HG02840 (cell line): ENCODE measurements at regions not wholly inside any gene's neighbourhood (a gene's known extent, or its start where the extent isn't known, plus 50 kb on each side); places are given as distances from the start of the nearest gene placed in this dataset.

Experiments used
- ATAC-seq: cut with Tn5 transposase; IDR thresholded peaks from one replicate; pipeline ENCODE4 v1.9.1; 2021; ENCODE audit warnings: mild to moderate bottlenecking, moderate library complexity, moderate number of reproducible peaks; ENCODE audit not compliant: unreplicated experiment, low FRiP score

- no peak for ATAC-seq
Measured at GRCh38 chr12:88409257-88409656, 171.0 kb downstream of the KITLG start.

- no peak for ATAC-seq
Measured at GRCh38 chr12:88411689-88412088, 168.6 kb downstream of the KITLG start.

- no peak for ATAC-seq
Measured at GRCh38 chr12:88413646-88414045, 166.6 kb downstream of the KITLG start.

- no peak for ATAC-seq
Measured at GRCh38 chr12:88416155-88416554, 164.1 kb downstream of the KITLG start.

GRCh38 chr12:88416786-88417185, 163.5 kb downstream of the KITLG start:
- ATAC-seq: no peak

- no peak for ATAC-seq
Measured at GRCh38 chr12:88417531-88417930, 162.7 kb downstream of the KITLG start.

- ATAC-seq: no peak
Measured at GRCh38 chr12:88418856-88419497, 161.3 kb downstream of the KITLG start.

DNA sequence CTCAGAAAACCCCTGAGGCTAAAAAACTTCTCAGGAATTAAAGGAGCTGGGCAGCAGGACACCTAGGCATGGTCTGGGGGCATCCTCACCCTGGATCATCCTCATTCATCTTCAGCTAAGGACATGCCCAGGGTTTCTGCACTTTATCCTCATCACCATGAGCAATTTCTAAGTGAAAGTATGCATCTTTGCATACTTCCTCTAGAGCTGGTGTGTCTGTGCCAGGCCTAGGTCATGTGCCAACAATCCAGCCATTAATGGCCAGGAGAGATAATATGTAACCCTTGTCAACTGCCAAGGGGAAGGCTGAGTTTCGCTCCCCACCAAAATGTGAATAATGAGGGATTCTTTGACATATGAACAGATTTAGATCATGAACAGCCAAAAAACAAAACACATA, 160.5 kb downstream of the KITLG start:
- ATAC-seq: no peak

- ATAC-seq: no peak
Measured at GRCh38 chr12:88420457-88420856, 159.8 kb downstream of the KITLG start.

DNA sequence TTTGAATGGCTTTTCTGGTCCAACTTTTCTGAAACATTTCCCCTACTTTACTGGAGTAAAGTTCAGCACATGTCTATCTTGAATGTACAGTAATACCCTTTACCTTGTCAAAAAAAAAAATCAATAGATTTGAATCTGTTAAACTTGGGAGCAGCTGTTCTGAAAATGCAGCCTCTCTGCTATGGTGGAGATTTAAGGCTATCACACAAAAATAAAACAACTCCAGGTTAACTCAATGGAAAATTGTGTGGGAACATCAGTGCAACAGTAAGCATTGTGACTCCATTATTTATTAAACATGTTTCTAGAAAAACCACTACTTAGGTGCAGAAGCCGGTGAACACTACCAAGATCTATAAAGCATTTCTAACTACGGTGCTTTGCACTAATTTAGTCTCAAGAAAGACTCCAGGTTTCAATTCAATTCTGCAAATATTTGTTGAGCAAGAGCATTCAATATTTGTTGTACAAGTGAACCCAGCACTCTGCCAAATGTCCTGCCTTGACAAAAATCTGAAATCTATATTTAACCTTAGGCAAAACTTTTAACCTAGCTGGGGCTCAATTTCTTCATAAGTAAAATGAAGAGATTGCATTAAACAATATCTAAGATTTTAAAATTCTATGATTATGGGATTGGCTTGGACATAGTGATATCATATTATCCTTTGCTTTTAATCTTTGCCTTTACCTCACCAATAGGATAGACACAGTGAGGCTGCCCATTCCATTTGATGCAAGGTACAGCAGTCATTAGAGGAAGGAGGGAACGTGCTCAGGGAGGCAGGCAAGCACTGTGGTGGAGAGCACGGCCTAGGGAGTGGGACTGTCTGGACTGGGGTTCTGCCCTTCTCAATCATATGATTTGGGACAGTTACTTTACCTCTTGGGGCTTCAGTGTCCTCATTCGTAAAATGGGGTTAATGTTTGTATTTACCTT, 155.2 kb downstream of the KITLG start:
- ATAC-seq: no peak

DNA sequence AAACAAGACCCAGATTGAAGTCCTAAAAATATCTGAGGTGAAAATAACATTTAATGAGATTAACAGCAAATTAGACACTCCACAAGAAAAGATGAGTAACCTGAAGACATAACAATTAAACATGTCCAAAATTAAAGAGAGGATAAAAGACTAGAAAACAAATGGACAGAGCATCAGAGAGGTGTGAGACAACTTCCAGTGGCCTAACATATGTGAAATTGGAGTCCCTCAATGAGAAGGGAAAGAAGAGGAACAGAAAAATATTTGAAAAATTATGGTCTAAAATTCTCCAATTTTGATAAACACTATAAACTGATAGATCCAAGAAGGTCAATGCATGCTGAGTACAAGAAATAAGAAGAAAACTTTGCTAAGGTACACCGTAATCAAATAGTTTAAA, 151.9 kb downstream of the KITLG start:
- no peak for ATAC-seq

GRCh38 chr12:88431246-88431645, 149.0 kb downstream of the KITLG start:
- no peak for ATAC-seq

DNA sequence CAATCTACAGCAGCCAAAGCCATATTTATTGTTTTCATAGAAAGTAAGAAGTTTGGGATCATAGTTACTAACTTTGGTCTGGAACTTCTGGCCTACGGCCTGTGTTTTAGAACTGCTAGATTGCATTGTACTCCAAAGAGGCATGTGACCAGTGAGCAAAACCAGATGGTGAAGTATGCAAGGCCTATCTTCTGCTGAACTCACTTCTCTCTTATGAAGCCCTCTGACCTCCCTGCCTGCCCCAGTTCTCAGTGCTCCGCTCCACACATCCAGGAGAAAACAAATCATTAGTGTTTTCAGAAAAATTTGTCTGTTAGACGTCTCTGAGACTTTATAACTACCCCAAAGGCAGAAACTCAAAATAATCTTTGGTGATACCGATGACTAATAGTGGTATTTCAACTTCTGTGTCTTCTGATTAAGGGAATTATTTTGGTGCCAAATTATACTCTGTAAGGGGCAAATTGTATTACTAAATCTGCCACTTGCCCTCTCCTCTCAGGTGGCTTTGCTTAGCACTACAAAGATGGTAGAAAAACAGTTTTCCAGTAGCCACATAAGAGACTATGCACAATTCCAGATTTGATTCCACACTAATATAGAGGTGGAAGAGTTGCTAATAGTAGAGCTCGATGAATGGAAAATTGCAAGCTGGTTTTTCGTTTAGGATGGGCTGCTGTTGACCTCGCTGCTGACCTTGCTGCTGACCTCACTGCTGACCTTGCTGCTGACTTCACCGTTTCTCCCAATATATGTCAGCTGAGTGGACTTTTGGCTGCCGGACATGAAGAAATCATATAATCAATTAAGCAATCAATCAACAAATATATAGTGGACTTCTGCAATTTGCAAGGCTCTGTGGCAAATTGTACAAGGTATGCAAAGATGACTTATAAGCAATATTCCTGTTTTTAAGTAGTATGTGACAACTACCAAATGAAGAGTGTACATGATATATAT, 147.5 kb downstream of the KITLG start:
- no peak for ATAC-seq

DNA sequence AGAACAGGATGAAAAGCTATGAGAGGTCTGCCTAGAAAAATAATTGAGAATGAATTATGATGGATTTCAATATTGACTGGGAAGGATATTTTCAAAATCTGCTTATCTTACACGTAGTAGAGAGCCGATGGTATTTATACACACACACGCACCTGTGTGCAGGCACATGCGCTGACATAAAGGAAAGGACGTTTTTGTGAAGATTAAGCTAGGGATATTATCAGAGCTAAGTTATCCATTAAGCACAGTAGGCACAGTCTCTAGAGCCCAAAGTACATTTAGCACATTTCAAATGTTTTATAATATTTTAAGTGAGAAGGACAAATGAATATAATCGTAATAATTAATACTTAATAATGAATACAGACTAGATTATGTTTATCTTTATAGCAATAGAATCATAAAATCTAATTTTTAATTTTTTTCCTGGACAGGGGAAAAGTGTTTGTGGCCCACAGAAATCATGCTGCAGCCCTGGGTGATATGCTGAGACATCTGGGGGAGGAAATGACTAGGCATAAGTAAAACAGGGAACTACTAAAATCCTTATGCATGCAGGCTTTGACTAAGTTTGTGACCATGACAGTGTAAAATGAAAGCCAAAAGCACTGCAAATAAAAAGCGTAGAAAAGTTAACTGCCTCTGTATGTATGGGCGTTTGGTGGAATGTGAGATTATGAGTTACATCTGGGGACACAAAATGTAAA, 146.1 kb downstream of the KITLG start:
- ATAC-seq: peak; percentile 80

DNA sequence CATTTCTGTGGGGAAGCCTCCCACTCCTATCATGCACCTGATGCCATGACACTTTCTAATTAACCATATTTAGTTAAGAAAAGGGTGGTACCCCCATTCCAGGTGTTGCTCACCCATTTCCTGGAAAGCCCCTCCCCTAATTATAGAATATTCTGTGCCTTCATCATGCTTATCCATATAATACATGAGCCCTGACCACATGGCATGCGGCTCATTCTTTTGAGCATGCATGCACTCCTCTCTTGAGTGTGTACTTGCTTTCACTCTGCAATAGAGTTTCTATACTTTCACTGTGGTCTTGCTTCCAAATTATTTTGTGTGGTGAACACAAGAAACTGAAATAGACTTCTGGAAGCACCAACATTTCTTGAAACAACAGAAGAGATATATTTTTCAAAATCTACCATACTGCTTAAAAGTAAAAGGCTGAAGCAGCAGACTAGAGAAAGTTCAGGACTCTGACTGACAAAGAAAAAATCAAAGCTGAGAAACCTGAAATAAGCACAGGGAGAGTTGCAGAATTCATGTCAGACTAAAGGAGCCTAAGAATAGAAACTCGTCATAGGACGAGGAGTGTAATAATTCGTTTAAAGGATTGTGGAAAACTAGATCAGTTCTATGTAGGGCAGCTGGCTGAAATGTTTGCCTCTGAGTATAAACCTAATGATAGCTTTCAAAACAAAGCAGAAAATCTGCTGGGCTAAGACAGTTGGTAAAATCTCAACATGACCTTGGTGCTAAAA, 144.8 kb downstream of the KITLG start:
- no peak for ATAC-seq

GRCh38 chr12:88437226-88437625, 143.0 kb downstream of the KITLG start:
- ATAC-seq: no peak
